D341Med (cell line): ENCODE measurements at regions not wholly inside any gene's neighbourhood (a gene's known extent, or its start where the extent isn't known, plus 50 kb on each side); places are given as distances from the start of the nearest gene placed in this dataset.
"Not testable (repeated sequence)": the region's sequence is repeated elsewhere in the genome, so short reads cannot be mapped to it uniquely, and the experiment has no call there.

ENCODE experiments used
- DNase-seq: peaks from one replicate; pipeline ENCODE4 v3.0.0; 2012; ENCODE audit warnings: low spot score

- no peak for DNase-seq
Observed at GRCh38 chr13:111413407-111414187, 93.2 kb downstream of the TEX29 start.

GRCh38 chr13:111414341-111414740 is 93.9 kb downstream of the TEX29 start:
- DNase-seq, result no peak

GRCh38 chr13:111415246-111415645 is 94.8 kb downstream of the TEX29 start:
- DNase-seq, result no peak

- no peak for DNase-seq
Observed at GRCh38 chr13:111415765-111416164, 95.3 kb downstream of the TEX29 start.

- DNase-seq, result no peak
Observed at GRCh38 chr13:111418101-111418500, 97.7 kb downstream of the TEX29 start.

- DNase-seq, result no peak
Observed at GRCh38 chr13:111420113-111420876, 99.9 kb downstream of the TEX29 start.

GRCh38 chr13:111421216-111421615 is 100.8 kb downstream of the TEX29 start:
- DNase-seq, result no peak

GRCh38 chr13:111422348-111422747 is 101.9 kb downstream of the TEX29 start:
- DNase-seq, result no peak

GRCh38 chr13:111423168-111423785 is 102.8 kb downstream of the TEX29 start:
- DNase-seq, result no peak

- DNase-seq, result no peak
Observed at GRCh38 chr13:111424134-111424533, 103.7 kb downstream of the TEX29 start.

- DNase-seq, result no peak
Observed at GRCh38 chr13:111425326-111425725, 104.9 kb downstream of the TEX29 start.

GRCh38 chr13:111429064-111429558 is 108.7 kb downstream of the TEX29 start:
- DNase-seq, result peak; percentile 51

GRCh38 chr13:111431206-111431605 is 110.8 kb downstream of the TEX29 start:
- DNase-seq, result no peak

GRCh38 chr13:111434578-111435159 is 114.2 kb downstream of the TEX29 start:
- no peak for DNase-seq

GRCh38 chr13:111436446-111436845 is 116.0 kb downstream of the TEX29 start:
- DNase-seq, result no peak

GRCh38 chr13:111437417-111437816 is 117.0 kb downstream of the TEX29 start:
- DNase-seq, result no peak

- no peak for DNase-seq
Observed at GRCh38 chr13:111437856-111438547, 117.6 kb downstream of the TEX29 start.

GRCh38 chr13:111440492-111440891 is 120.0 kb downstream of the TEX29 start:
- DNase-seq, result not testable (repeated sequence)

- no peak for DNase-seq
Observed at GRCh38 chr13:111443981-111444380, 123.5 kb downstream of the TEX29 start.

- DNase-seq, result no peak
Observed at GRCh38 chr13:111448504-111448903, 128.1 kb downstream of the TEX29 start.

- DNase-seq, result no peak
Observed at GRCh38 chr13:111449041-111449440, 128.6 kb downstream of the TEX29 start.

- no peak for DNase-seq
Observed at GRCh38 chr13:111451402-111451801, 131.0 kb downstream of the TEX29 start.
